ENCODE measurements at regions not wholly inside any gene's neighbourhood (a gene's known extent, or its start where the extent isn't known, plus 50 kb on each side); places are given as distances from the start of the nearest gene placed in this dataset.

DNA sequence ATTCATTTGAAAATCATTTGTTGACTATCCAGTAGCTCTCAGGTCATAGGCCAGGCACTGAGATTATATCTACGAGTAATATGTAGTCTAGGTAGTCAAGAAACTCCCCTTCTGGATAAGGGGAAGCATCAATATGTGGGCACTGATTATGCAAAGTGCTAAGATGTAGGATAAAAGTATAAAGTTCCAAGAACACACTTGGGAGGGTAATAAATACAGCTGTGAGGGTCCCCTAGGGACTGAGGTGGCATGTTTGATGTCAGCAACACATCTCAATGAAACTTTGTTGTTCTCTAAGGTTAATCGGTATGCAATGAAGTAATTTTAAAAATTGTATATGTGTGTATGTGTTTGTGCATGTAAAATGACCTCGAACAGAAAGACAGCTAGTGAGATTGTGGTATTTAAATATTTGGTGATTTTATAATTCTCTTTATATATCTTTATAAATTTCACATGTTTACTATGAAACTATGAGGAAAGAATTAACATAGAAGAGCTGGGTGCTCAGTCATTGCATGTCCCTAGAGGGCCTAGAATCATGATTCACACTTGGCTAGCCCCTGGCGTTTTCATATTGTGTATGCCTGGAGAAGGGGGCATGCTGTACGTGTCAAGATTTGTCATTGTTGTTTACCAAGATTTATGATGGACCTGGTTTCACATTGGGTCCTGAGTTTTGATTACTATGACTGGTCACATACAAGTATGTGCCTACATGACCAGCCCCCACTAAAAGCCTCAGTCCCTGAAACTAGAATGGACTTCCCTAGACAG lies 140.1 kb upstream of the DUSP10 start:
- H3K27me3 Mint-ChIP-seq, result no peaks in the 10 kb centered on the region
- DNase-seq, result no peak
- H3K36me3 Mint-ChIP-seq, result no peaks in the 10 kb centered on the region
- no peak overlapping the region for H3K4me3 Mint-ChIP-seq
- no peaks in the 10 kb centered on the region for H3K9me3 Mint-ChIP-seq
- peak in 1 of 2 donors; percentile 52 for ATAC-seq (ENCODE audit: low read depth in 2 of 2)
- no peak overlapping the region for H3K27ac Mint-ChIP-seq
- peaks cover 0 to 10% (median 2%) of the 10 kb centered on the region in 3 donors for H3K4me1 Mint-ChIP-seq

DNA sequence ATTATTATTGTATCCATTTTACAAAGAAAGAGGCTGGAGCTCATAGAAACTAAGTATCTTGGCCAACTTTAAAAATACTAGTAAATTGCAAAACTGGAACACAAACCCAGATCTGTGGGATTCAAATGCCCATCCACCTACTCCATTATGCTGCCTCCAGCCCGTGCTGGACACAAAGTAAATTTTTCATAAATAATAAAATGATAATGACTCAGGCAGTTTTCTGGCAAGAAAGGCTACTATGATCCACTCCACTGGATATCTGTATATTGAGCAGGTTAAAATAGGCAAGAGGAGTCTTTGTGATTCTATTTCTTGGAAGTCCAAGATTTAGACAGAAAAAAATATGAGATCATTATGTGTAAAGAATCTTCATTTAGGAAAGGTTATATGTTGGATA lies 138.3 kb upstream of the DUSP10 start:
- ATAC-seq (ENCODE audit: low read depth in 2 of 2) (no peak), DNase-seq (no peak)
- Mint-ChIP-seq H3K27me3 (no peaks in the 10 kb centered on the region), H3K27ac (no peak overlapping the region), H3K4me3 (no peak overlapping the region), H3K9me3 (no peaks in the 10 kb centered on the region), H3K36me3 (no peaks in the 10 kb centered on the region), H3K4me1 (peaks cover 0 to 14% (median 4%) of the 10 kb centered on the region in 3 donors)

DNA sequence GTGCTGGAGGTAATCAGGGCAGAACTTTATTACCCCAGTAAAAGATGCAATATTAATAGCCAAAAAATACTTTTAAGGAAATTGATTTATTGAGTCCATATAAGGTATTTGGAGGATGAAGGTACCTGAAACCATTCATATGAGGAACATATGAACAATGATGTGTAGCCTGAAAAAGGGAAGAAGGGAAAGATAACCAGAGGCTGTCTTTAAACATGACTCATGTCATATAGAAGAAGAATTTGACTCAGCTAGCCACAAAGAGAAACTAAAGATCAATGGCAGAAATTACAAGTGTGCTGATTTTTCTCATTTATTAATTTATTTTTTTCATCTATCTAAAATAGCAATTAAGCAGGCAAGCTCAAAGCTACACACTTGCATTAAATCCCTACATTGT lies 136.2 kb upstream of the DUSP10 start:
- Mint-ChIP-seq H3K9me3 (no peaks in the 10 kb centered on the region), H3K27me3 (no peaks in the 10 kb centered on the region), H3K36me3 (no peaks in the 10 kb centered on the region), H3K27ac (no peak overlapping the region), H3K4me1 (peaks cover 7 to 28% (median 10%) of the 10 kb centered on the region in 3 donors), H3K4me3 (no peak overlapping the region)
- ATAC-seq (ENCODE audit: low read depth in 2 of 2) (peak in 1 of 2 donors; percentile 30), DNase-seq (no peak)

DNA sequence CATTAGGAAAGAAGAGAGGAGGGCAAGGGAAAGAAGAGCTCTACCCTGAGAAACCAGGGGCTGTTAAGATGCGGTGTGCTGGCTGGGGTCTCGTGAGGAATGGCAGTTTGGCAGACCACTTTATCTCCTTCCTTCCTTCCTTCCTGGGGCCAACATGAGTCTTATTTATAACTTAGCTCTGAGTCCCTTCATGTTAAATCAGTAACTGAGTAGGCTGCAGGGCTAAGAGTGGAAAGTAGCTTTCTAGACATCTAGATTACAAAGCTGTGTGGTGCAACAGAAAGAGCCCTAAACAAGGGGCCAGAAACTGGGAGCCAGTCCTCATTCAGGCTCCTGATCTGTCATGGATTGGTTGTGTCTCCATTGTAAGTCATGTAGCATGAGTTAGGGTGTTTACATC lies 135.4 kb upstream of the DUSP10 start:
- Mint-ChIP-seq H3K9me3 (no peaks in the 10 kb centered on the region), H3K4me3 (no peak overlapping the region), H3K27me3 (no peaks in the 10 kb centered on the region), H3K27ac (no peak overlapping the region), H3K36me3 (no peaks in the 10 kb centered on the region), H3K4me1 (peaks cover 7 to 28% (median 10%) of the 10 kb centered on the region in 3 donors)
- ATAC-seq (ENCODE audit: low read depth in 2 of 2) (no peak), DNase-seq (no peak)

DNA sequence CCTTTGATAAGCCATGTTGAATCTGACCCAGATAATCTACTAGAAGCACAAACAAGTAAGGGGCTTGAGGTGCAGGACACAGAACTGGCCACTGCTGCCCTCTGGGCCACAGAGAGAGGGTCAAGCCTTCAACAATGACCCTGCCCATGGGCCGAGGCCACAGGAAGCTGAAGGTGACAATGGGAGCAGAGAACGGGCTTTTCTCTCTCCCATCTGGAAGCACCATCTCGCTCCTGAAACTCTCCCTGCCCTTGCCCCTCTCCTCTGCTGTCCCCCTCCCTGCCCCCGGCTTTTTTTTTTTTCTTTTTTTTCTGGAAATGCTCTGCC lies 133.1 kb upstream of the DUSP10 start:
- no peaks in the 10 kb centered on the region for H3K27me3 Mint-ChIP-seq
- no peak for ATAC-seq (ENCODE audit: low read depth in 2 of 2)
- peaks cover 7 to 28% (median 10%) of the 10 kb centered on the region in 3 donors for H3K4me1 Mint-ChIP-seq
- H3K9me3 Mint-ChIP-seq, result no peaks in the 10 kb centered on the region
- no peak for DNase-seq
- peak overlapping the region in 2 of 6 donors; percentile 22 to 61 for H3K27ac Mint-ChIP-seq
- no peak overlapping the region for H3K4me3 Mint-ChIP-seq
- no peaks in the 10 kb centered on the region for H3K36me3 Mint-ChIP-seq

DNA sequence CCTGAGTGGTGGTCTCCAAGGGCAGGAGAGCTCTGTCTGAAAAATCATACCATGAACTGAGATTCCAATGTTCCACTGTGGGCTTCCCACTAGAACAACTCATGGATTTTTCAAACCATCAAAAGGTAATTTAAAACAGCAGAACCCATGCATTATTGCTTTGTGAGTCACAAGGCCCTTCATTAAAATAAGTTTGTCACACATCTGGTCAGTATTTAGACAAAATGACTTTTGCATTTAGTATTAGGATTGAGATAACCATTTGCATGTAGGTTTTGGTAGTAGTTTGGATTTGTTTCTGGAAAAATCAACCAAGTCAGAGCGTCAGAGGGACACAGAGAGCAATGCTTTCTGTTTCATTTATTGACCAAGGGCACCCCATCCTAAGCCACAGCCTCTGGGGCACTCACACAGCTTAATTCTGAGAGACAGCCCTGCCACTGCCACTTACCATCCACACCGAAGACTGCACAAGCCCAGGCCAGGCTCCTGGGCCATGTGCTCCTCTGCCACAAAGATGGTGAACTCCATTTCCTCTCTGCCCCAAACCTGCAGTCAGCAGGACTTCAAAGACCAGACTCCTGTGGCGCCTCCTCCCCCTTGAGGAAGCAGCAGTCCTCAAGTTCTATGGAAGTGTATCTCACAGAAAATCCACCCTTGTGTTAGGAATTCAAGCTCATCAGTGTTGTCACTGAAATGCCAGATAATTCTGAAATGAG lies 132.6 kb upstream of the DUSP10 start:
- no peaks in the 10 kb centered on the region for H3K9me3 Mint-ChIP-seq
- peak overlapping the region in 2 of 6 donors; percentile 22 to 24 for H3K27ac Mint-ChIP-seq
- no peaks in the 10 kb centered on the region for H3K27me3 Mint-ChIP-seq
- H3K4me3 Mint-ChIP-seq, result peak overlapping the region in 1 of 8 donors; percentile 11
- ATAC-seq (ENCODE audit: low read depth in 2 of 2) (no peak), DNase-seq (no peak)
- peaks cover 7 to 28% (median 10%) of the 10 kb centered on the region in 3 donors for H3K4me1 Mint-ChIP-seq
- H3K36me3 Mint-ChIP-seq, result no peaks in the 10 kb centered on the region

DNA sequence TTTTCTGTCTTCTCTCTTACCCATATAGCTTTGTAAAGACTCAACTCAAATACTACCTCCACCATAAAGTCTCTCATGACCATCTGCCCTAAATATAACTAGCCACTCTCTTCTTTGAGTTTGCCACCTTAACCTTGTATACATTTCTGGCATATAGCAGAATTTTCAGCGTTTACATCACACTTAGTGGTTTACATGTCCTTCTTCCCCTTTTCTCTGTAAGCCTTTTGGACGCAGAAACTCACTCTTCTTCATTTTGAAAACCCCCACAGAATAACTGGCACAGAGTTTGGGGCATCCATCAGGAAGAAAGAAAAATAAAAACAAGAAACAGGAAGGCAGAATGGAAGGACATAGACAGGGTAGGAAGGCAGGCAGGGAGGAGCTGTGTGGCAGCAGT lies 131.8 kb upstream of the DUSP10 start:
- no peaks in the 10 kb centered on the region for H3K36me3 Mint-ChIP-seq
- ATAC-seq (ENCODE audit: low read depth in 2 of 2) (peak in 1 of 2 donors; percentile 50), DNase-seq (no peak)
- no peaks in the 10 kb centered on the region for H3K9me3 Mint-ChIP-seq
- peak overlapping the region in 3 of 6 donors; percentile 0 to 59 (median 24) for H3K27ac Mint-ChIP-seq
- H3K4me1 Mint-ChIP-seq, result peaks cover 7 to 28% (median 10%) of the 10 kb centered on the region in 3 donors
- H3K27me3 Mint-ChIP-seq, result no peaks in the 10 kb centered on the region
- H3K4me3 Mint-ChIP-seq, result no peak overlapping the region

DNA sequence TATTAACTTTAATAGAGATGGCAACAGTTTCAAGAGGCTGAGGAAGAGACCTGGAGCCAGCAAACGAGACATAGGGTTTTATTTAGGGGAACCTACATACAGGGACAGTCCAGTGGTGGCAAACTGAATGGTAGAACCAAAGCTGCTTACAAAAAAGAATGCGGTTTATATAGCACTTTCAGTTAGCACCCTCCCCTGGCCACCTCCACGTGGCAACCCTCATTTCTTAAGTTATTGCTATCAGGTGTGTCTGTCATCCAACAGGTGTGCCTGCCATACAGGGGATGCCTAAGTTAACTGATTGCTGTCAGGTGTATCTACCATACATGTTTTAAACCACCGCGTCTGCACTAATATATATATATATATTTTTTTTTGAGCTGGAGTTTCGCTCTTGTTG lies 129.2 kb upstream of the DUSP10 start:
- H3K4me1 Mint-ChIP-seq, result peaks cover 6 to 14% (median 7%) of the 10 kb centered on the region in 3 donors
- H3K9me3 Mint-ChIP-seq, result peaks cover 0 to 2% (median 0%) of the 10 kb centered on the region in 7 donors
- DNase-seq, result no peak
- no peaks in the 10 kb centered on the region for H3K27me3 Mint-ChIP-seq
- no peak for ATAC-seq (ENCODE audit: low read depth in 2 of 2)
- no peaks in the 10 kb centered on the region for H3K36me3 Mint-ChIP-seq
- H3K27ac Mint-ChIP-seq, result peak overlapping the region in 1 of 6 donors; percentile 58
- no peak overlapping the region for H3K4me3 Mint-ChIP-seq

DNA sequence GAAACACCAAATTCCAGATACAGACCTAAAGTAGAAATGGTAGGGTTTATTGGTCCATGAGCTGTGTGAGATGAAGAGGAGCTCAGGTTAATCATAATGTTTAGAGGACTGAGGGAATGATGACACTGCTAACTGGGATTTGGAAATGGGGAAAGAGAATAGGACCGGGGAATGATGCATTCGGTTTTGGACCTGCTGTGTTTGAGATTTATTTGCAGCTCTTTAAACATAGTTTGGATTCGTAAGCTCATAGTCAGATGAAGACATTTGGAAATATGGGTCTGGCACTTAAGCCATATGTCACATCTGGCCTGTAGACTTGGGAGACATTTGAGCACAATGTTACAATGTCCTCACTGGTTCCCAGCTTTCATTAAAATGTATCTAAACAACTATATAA lies 127.9 kb upstream of the DUSP10 start:
- DNase-seq (no peak), ATAC-seq (ENCODE audit: low read depth in 2 of 2) (no peak)
- no peak overlapping the region for H3K27ac Mint-ChIP-seq
- peaks cover 6 to 12% (median 7%) of the 10 kb centered on the region in 3 donors for H3K4me1 Mint-ChIP-seq
- no peak overlapping the region for H3K4me3 Mint-ChIP-seq
- H3K27me3 Mint-ChIP-seq, result no peaks in the 10 kb centered on the region
- H3K36me3 Mint-ChIP-seq, result no peaks in the 10 kb centered on the region
- H3K9me3 Mint-ChIP-seq, result peaks cover 0 to 3% (median 0%) of the 10 kb centered on the region in 7 donors

DNA sequence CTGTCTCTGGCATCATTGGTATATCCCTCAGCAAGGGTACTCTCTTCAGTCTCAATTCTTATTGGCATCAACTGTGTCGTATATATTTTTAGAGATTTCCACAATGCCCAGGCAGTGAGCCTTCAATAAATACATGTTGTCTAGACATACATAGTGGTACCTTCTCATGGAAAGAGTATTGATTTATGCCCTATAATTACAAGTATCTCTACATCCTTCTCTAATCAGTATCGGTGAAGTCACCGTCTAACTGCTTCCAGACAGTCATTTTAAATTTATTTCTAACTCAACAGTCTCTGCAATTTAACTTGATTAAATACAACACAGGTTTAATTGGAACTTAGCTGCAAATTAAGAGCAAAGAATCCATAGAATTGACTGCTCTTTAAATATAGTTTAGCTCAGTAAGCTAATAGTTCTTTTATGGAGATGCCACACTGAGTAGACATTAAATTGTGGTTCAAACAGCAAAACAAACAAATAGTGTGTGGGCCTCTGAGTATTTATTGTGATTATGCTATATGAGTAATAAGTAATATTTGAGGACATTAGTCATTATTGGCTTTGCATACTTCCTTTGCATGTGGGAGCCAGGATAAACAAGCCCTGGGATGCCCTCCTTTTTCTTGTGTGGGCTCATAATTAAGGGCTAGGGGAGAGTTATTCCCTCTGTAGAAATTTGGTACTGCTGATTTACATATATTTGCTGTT lies 126.9 kb upstream of the DUSP10 start:
- H3K9me3 Mint-ChIP-seq, result peaks cover 0 to 3% (median 0%) of the 10 kb centered on the region in 7 donors
- H3K27me3 Mint-ChIP-seq, result no peaks in the 10 kb centered on the region
- H3K36me3 Mint-ChIP-seq, result no peaks in the 10 kb centered on the region
- peaks cover 4 to 7% (median 6%) of the 10 kb centered on the region in 3 donors for H3K4me1 Mint-ChIP-seq
- DNase-seq, result no peak
- no peak for ATAC-seq (ENCODE audit: low read depth in 2 of 2)
- H3K4me3 Mint-ChIP-seq, result no peak overlapping the region
- peak overlapping the region in 1 of 6 donors; percentile 17 for H3K27ac Mint-ChIP-seq

DNA sequence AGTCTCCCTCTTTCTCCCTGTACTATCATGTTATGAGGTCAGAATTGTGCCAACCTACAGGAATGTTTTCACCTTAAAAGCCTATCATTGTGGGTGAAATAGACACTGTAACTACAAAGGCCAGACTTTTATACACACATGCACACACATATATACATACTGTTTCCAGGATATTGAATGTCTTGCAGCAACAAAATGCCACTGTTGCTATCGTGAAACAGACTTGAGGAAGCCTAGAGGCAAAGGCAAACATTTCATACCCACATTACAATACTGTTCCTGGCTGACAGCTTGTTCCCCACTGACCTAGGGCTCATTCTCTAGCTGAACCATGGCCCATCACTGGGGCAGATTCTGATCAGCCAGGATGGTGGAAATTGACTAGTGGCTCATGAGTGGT lies 125.1 kb upstream of the DUSP10 start:
- Mint-ChIP-seq H3K27me3 (no peaks in the 10 kb centered on the region), H3K4me3 (no peak overlapping the region)
- no peak for ATAC-seq (ENCODE audit: low read depth in 2 of 2)

DNA sequence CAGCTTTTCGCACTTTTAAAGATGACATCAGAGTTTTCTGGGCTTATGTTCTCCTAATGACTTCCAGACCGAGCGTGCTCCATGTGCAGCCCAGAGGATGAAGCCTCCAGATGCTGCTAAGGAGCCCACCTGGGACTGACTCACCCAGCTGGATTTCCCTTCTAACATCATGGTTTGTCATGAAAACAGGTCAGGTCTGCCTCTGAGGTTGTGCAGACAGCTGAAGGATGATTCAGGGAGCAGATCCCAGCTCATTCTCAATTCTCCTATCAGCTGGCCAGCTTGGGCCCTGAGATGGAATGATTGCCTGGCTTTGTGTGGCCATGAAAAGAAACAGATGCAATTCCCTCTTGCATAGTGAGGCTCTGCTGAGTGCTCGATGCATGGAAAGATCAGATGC lies 123.9 kb upstream of the DUSP10 start:
- H3K9me3 Mint-ChIP-seq, result peaks cover 0 to 3% (median 0%) of the 10 kb centered on the region in 7 donors
- no peak for DNase-seq
- H3K4me3 Mint-ChIP-seq, result no peak overlapping the region
- H3K4me1 Mint-ChIP-seq, result peaks cover 3 to 14% (median 10%) of the 10 kb centered on the region in 3 donors
- no peaks in the 10 kb centered on the region for H3K27me3 Mint-ChIP-seq
- no peak for ATAC-seq (ENCODE audit: low read depth in 2 of 2)
- no peaks in the 10 kb centered on the region for H3K36me3 Mint-ChIP-seq
- H3K27ac Mint-ChIP-seq, result no peak overlapping the region

More for the DNA sequence above, 125.1 kb upstream of the DUSP10 start:
- H3K36me3 Mint-ChIP-seq, result no peaks in the 10 kb centered on the region
- H3K27ac Mint-ChIP-seq, result no peak overlapping the region
- H3K9me3 Mint-ChIP-seq, result peaks cover 0 to 3% (median 0%) of the 10 kb centered on the region in 7 donors
- peaks cover 3 to 10% (median 10%) of the 10 kb centered on the region in 3 donors for H3K4me1 Mint-ChIP-seq
- DNase-seq, result no peak

DNA sequence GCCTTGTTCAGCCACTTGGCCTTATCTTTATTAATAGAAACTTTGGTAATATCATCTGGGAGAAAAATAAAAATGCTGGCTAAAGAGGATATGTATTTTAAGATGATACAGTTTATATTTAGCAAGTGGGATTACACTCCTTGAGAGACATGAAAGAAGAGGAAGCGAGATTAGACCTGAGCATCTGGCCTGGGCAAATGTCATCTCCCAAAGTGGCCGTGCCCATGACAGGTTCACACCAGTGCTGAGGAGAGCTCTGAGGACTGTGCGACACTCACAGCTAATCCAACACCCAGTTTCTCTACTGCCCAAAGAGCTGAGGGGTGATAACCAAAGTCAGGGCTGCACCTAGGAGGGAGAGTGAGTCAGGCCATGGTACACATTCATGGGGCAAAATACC lies 121.7 kb upstream of the DUSP10 start:
- DNase-seq (no peak), ATAC-seq (ENCODE audit: low read depth in 2 of 2) (no peak)
- H3K9me3 Mint-ChIP-seq, result peaks cover 0 to 3% (median 0%) of the 10 kb centered on the region in 7 donors
- H3K4me3 Mint-ChIP-seq, result no peak overlapping the region
- H3K36me3 Mint-ChIP-seq, result no peaks in the 10 kb centered on the region
- peaks cover 3 to 14% (median 10%) of the 10 kb centered on the region in 3 donors for H3K4me1 Mint-ChIP-seq
- H3K27ac Mint-ChIP-seq, result peak overlapping the region in 1 of 6 donors; percentile 21
- no peaks in the 10 kb centered on the region for H3K27me3 Mint-ChIP-seq
